PC-9 (cell line): ENCODE measurements at regions not wholly inside any gene's neighbourhood (a gene's known extent, or its start where the extent isn't known, plus 50 kb on each side); places are given as distances from the start of the nearest gene placed in this dataset.

ENCODE experiments used
- BruUV-seq: library from RNA; stranded (reverse); fragments of 400-500 nt; replicated peaks from 2 replicates; lab custom pipeline; 2021; lab: Mats Ljungman, UMichigan
- CTCF ChIA-PET: fragments of 300-600 bp; sonication (Branson Sonifier 250); formaldehyde crosslinking; loops from one replicate; lab custom pipeline; 2022; ENCODE audit warnings: antibody characterized with exemption; lab: Charles Lee
- POLR2A ChIA-PET: fragments of 300-600 bp; sonication (Branson Sonifier 250); formaldehyde crosslinking; loops from one replicate; lab custom pipeline; 2022; ENCODE audit warnings: antibody characterized with exemption; ENCODE audit not compliant: unreplicated experiment; lab: Charles Lee
- DNase-seq, 2 experiments: peaks; one replicate each; pipeline versions ENCODE4 v3.0.0 to v3.0.0-alpha.2; 2015 to 2022; ENCODE audit warnings: mixed read lengths in 1 of 2
- H2AFZ ChIP-seq: fragments of 200-600 bp; sonication (generic); 2 replicates; pipeline ENCODE4 v1.8.1; 2017; ENCODE audit warnings: antibody characterized with exemption
- H3F3A ChIP-seq: fragments of 200-600 bp; sonication (generic); 2 replicates; pipeline ENCODE4 v1.8.1; 2017; ENCODE audit warnings: antibody characterized with exemption, mild to moderate bottlenecking, low read depth; ENCODE audit not compliant: insufficient read depth
- H3K27ac ChIP-seq: fragments of 200-600 bp; sonication (generic); 2 replicates; pipeline ENCODE4 v1.6.1; 2016; ENCODE audit warnings: mixed run types
- H3K27me3 ChIP-seq: fragments of 200-600 bp; sonication (generic); 2 replicates; pipeline ENCODE4 v1.6.1; 2016; ENCODE audit warnings: low read depth, mixed run types; ENCODE audit not compliant: insufficient read depth
- H3K36me3 ChIP-seq: fragments of 200-600 bp; sonication (generic); 2 replicates; pipeline ENCODE4 v1.6.1; 2016; ENCODE audit warnings: low read depth, mixed run types
- H3K4me1 ChIP-seq: fragments of 200-600 bp; sonication (generic); replicated peaks from 2 replicates; pipeline ENCODE4 v1.6.1; 2016; ENCODE audit warnings: mixed run types; ENCODE audit not compliant: insufficient read depth
- H3K4me2 ChIP-seq: fragments of 200-600 bp; sonication (generic); 2 replicates; pipeline ENCODE4 v1.6.1; 2017; ENCODE audit warnings: mixed run types
- H3K4me3 ChIP-seq: fragments of 200-600 bp; sonication (generic); 2 replicates; pipeline ENCODE4 v1.6.1; 2016; ENCODE audit warnings: mixed run types
- H3K79me2 ChIP-seq: fragments of 200-600 bp; sonication (generic); 2 replicates; pipeline ENCODE4 v1.6.1; 2017; ENCODE audit warnings: low read depth, mixed run types
- H3K9me2 ChIP-seq: fragments of 200-600 bp; sonication (generic); 2 replicates; pipeline ENCODE4 v1.8.1; 2017; ENCODE audit warnings: mild to moderate bottlenecking; ENCODE audit not compliant: insufficient read depth
- H3K9me3 ChIP-seq: fragments of 200-600 bp; sonication (generic); 2 replicates; pipeline ENCODE4 v1.8.1; 2016; ENCODE audit warnings: low read depth; ENCODE audit not compliant: insufficient read depth
- H4K20me1 ChIP-seq: fragments of 200-600 bp; sonication (generic); 2 replicates; pipeline ENCODE4 v1.8.1; 2017; ENCODE audit not compliant: insufficient read depth
- EZH2 ChIP-seq: fragments of 200-600 bp; sonication (generic); IDR thresholded peaks from 2 replicates; pipeline ENCODE4 v1.8.0; 2017; ENCODE audit warnings: antibody characterized with exemption, low read depth
- intact Hi-C: fragments of 100-400 bp; cut with micrococcal nuclease; formaldehyde crosslinking; loops from one replicate; pipeline ENCODE4 v1.10.0; 2022; ENCODE audit not compliant: unreplicated experiment
- TF ChIP-seq, protein P1 (sequence below): fragments of 200-600 bp; sonication (generic); conservative IDR thresholded peaks from 2 replicates; pipeline ENCODE4 v1.6.1; 2017; ENCODE audit warnings: mixed run types, antibody characterized with exemption, mild to moderate bottlenecking, moderate library complexity

- Histone ChIP-seq H3K36me3 (no peaks in the 10 kb centered on the region), H3K27ac (no peak overlapping the region), H3K9me2 (no peaks in the 10 kb centered on the region), H4K20me1 (no peaks in the 10 kb centered on the region), H3K27me3 (no peaks in the 10 kb centered on the region), H2AFZ (no peak overlapping the region), H3K4me3 (no peak overlapping the region), H3K79me2 (no peaks in the 10 kb centered on the region), H3K4me1 (no peaks in the 10 kb centered on the region), H3F3A (no peaks in the 10 kb centered on the region), H3K4me2 (no peak overlapping the region), H3K9me3 (no peaks in the 10 kb centered on the region)
- TF ChIP-seq EZH2, result no peak
- TF ChIP-seq, protein P1, sequence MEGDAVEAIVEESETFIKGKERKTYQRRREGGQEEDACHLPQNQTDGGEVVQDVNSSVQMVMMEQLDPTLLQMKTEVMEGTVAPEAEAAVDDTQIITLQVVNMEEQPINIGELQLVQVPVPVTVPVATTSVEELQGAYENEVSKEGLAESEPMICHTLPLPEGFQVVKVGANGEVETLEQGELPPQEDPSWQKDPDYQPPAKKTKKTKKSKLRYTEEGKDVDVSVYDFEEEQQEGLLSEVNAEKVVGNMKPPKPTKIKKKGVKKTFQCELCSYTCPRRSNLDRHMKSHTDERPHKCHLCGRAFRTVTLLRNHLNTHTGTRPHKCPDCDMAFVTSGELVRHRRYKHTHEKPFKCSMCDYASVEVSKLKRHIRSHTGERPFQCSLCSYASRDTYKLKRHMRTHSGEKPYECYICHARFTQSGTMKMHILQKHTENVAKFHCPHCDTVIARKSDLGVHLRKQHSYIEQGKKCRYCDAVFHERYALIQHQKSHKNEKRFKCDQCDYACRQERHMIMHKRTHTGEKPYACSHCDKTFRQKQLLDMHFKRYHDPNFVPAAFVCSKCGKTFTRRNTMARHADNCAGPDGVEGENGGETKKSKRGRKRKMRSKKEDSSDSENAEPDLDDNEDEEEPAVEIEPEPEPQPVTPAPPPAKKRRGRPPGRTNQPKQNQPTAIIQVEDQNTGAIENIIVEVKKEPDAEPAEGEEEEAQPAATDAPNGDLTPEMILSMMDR, result no peak
- ChIA-PET CTCF (no interaction called here), POLR2A (no interaction called here)
- intact Hi-C loops, result no loop called here
- DNase-seq, result no peak
- BruUV-seq, result no TSS peak
Observed at GRCh38 chr18:73777356-73778031, 370.1 kb downstream of the FBXO15 start.

DNA sequence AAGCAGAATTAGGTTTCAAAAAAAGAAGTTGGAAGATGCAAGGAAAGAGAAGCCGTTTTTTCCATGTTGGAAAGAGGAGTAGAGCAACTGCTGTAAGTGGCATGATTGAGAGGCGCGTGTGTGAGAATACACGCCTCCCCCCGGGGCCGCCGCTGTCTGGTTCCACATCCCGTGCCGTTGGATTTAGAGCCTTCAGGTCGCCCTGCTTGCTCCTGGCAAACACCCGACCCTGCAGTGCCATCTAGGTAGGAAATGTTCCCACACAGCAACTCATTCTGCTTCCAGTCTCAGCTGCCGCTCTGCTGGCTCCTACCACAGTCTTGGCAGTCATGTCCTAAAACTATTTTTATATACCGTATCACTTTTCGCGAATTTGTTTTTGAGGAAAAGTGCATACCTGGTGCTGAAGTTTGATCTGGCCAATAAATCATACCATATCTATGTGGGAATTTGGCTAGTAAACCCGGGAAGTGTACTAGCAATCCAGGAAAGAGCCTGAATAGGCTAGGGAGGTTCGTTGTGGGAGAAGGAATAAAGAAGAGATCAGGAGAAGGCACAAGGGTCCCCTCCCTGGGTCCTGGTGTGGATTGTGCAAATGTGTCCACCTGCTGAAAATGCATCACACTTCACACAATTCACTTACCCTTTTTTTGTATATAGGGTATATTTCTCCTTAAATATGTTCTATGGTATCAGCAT lies 372.7 kb downstream of the FBXO15 start:
- Histone ChIP-seq H3K9me3 (no peaks in the 10 kb centered on the region), H3K36me3 (no peaks in the 10 kb centered on the region), H3F3A (no peaks in the 10 kb centered on the region), H3K27ac (no peak overlapping the region), H2AFZ (no peak overlapping the region), H3K27me3 (no peaks in the 10 kb centered on the region), H3K9me2 (no peaks in the 10 kb centered on the region), H3K79me2 (no peaks in the 10 kb centered on the region), H3K4me2 (no peak overlapping the region), H3K4me3 (no peak overlapping the region), H4K20me1 (no peaks in the 10 kb centered on the region), H3K4me1 (no peaks in the 10 kb centered on the region)
- ChIA-PET POLR2A (no interaction called here), CTCF (no interaction called here)
- intact Hi-C loops, result no loop called here
- DNase-seq, result no peak
- TF ChIP-seq, protein P1, result no peak
- TF ChIP-seq EZH2, result no peak
- no TSS peak for BruUV-seq

GRCh38 chr18:73768043-73768442 lies 379.6 kb downstream of the FBXO15 start:
- intact Hi-C loops, result no loop called here
- no TSS peak for BruUV-seq
- H3K79me2 ChIP-seq, result no peaks in the 10 kb centered on the region
- H3K4me3 ChIP-seq, result no peak overlapping the region
- H3K4me2 ChIP-seq, result no peak overlapping the region
- TF ChIP-seq, protein P1, result no peak
- TF ChIP-seq EZH2, result no peak
- H3K9me3 ChIP-seq, result no peaks in the 10 kb centered on the region
- H3K4me1 ChIP-seq, result no peaks in the 10 kb centered on the region
- no peaks in the 10 kb centered on the region for H3K9me2 ChIP-seq
- ChIA-PET POLR2A (no interaction called here), CTCF (no interaction called here)
- H2AFZ ChIP-seq, result no peak overlapping the region
- no peaks in the 10 kb centered on the region for H3K36me3 ChIP-seq
- no peaks in the 10 kb centered on the region for H3K27me3 ChIP-seq
- H3K27ac ChIP-seq, result no peak overlapping the region
- H4K20me1 ChIP-seq, result no peaks in the 10 kb centered on the region
- no peaks in the 10 kb centered on the region for H3F3A ChIP-seq
- DNase-seq, result no peak
